ENCODE measurements at regions not wholly inside any gene's neighbourhood (a gene's known extent, or its start where the extent isn't known, plus 50 kb on each side); places are given as distances from the start of the nearest gene placed in this dataset.

GRCh38 chr2:59806486-59806885 lies 747.0 kb downstream of the BCL11A start:
- TF ChIP-seq GLIS3 (CRISPR knock-in tag; IDR thresholded peaks at IDR 0.05) (no peak), ARNTL (CRISPR knock-in tag; IDR thresholded peaks at IDR 0.05; ENCODE audit: borderline replicate concordance, low read depth) (no peak), TOX (CRISPR knock-in tag; IDR thresholded peaks at IDR 0.05; ENCODE audit: borderline replicate concordance) (no peak), ESRRG (CRISPR knock-in tag; IDR thresholded peaks at IDR 0.05) (no peak), SNAI2 (CRISPR knock-in tag; IDR thresholded peaks at IDR 0.05) (no peak), ZNF565 (CRISPR knock-in tag; conservative IDR thresholded peaks at IDR 0.05; ENCODE audit: low read depth) (no peak), PPARA (CRISPR knock-in tag; IDR thresholded peaks at IDR 0.05; ENCODE audit: borderline replicate concordance) (no peak), BACH2 (CRISPR knock-in tag; IDR thresholded peaks at IDR 0.05; ENCODE audit: borderline replicate concordance) (no peak), ZC3H10 (CRISPR knock-in tag; IDR thresholded peaks at IDR 0.05) (no peak), ZFP3 (CRISPR knock-in tag; IDR thresholded peaks at IDR 0.05) (no peak)
- TF ChIP-seq, protein P1, sequence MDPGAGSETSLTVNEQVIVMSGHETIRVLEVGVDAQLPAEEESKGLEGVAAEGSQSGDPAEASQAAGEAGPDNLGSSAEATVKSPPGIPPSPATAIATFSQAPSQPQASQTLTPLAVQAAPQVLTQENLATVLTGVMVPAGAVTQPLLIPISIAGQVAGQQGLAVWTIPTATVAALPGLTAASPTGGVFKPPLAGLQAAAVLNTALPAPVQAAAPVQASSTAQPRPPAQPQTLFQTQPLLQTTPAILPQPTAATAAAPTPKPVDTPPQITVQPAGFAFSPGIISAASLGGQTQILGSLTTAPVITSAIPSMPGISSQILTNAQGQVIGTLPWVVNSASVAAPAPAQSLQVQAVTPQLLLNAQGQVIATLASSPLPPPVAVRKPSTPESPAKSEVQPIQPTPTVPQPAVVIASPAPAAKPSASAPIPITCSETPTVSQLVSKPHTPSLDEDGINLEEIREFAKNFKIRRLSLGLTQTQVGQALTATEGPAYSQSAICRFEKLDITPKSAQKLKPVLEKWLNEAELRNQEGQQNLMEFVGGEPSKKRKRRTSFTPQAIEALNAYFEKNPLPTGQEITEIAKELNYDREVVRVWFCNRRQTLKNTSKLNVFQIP (CRISPR knock-in tag; IDR thresholded peaks at IDR 0.05; ENCODE audit: borderline replicate concordance, low read depth), result no peak
- ATAC-seq, result no peak

GRCh38 chr2:59804732-59805131 lies 748.7 kb downstream of the BCL11A start:
- ATAC-seq, result no peak
- TF ChIP-seq ZFP30 (CRISPR knock-in tag; IDR thresholded peaks at IDR 0.05) (no peak), CSDC2 (CRISPR knock-in tag; IDR thresholded peaks at IDR 0.05) (no peak), ZNF70 (CRISPR knock-in tag; IDR thresholded peaks at IDR 0.05) (no peak), CREB5 (CRISPR knock-in tag; IDR thresholded peaks at IDR 0.05; ENCODE audit: low read depth) (no peak), ZNF8 (CRISPR knock-in tag; IDR thresholded peaks at IDR 0.05) (no peak), ARNTL (CRISPR knock-in tag; IDR thresholded peaks at IDR 0.05; ENCODE audit: borderline replicate concordance, low read depth) (no peak), TOX (CRISPR knock-in tag; IDR thresholded peaks at IDR 0.05; ENCODE audit: borderline replicate concordance) (no peak), PPARA (CRISPR knock-in tag; IDR thresholded peaks at IDR 0.05; ENCODE audit: borderline replicate concordance) (no peak), RARB (CRISPR knock-in tag; IDR thresholded peaks at IDR 0.05) (no peak), TCF4 (CRISPR knock-in tag; IDR thresholded peaks at IDR 0.05; ENCODE audit: borderline replicate concordance) (no peak), ESRRG (CRISPR knock-in tag; IDR thresholded peaks at IDR 0.05) (no peak), GLIS3 (CRISPR knock-in tag; IDR thresholded peaks at IDR 0.05) (no peak), BACH2 (CRISPR knock-in tag; IDR thresholded peaks at IDR 0.05; ENCODE audit: borderline replicate concordance) (no peak), OSR1 (CRISPR knock-in tag; IDR thresholded peaks at IDR 0.05) (no peak), ZC3H10 (CRISPR knock-in tag; IDR thresholded peaks at IDR 0.05) (no peak)
- TF ChIP-seq, protein P2, sequence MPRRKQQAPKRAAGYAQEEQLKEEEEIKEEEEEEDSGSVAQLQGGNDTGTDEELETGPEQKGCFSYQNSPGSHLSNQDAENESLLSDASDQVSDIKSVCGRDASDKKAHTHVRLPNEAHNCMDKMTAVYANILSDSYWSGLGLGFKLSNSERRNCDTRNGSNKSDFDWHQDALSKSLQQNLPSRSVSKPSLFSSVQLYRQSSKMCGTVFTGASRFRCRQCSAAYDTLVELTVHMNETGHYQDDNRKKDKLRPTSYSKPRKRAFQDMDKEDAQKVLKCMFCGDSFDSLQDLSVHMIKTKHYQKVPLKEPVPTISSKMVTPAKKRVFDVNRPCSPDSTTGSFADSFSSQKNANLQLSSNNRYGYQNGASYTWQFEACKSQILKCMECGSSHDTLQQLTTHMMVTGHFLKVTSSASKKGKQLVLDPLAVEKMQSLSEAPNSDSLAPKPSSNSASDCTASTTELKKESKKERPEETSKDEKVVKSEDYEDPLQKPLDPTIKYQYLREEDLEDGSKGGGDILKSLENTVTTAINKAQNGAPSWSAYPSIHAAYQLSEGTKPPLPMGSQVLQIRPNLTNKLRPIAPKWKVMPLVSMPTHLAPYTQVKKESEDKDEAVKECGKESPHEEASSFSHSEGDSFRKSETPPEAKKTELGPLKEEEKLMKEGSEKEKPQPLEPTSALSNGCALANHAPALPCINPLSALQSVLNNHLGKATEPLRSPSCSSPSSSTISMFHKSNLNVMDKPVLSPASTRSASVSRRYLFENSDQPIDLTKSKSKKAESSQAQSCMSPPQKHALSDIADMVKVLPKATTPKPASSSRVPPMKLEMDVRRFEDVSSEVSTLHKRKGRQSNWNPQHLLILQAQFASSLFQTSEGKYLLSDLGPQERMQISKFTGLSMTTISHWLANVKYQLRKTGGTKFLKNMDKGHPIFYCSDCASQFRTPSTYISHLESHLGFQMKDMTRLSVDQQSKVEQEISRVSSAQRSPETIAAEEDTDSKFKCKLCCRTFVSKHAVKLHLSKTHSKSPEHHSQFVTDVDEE (CRISPR knock-in tag; IDR thresholded peaks at IDR 0.05), result no peak

- no peak for ATAC-seq
- no peak for TF ChIP-seq ZFP30 (CRISPR knock-in tag; IDR thresholded peaks at IDR 0.05)
- TF ChIP-seq RARB (CRISPR knock-in tag; IDR thresholded peaks at IDR 0.05), result no peak
- no peak for TF ChIP-seq ZFP3 (CRISPR knock-in tag; IDR thresholded peaks at IDR 0.05)
- no peak for TF ChIP-seq ARNTL (CRISPR knock-in tag; IDR thresholded peaks at IDR 0.05; ENCODE audit: borderline replicate concordance, low read depth)
- no peak for TF ChIP-seq ZC3H10 (CRISPR knock-in tag; IDR thresholded peaks at IDR 0.05)
- TF ChIP-seq GLIS3 (CRISPR knock-in tag; IDR thresholded peaks at IDR 0.05), result no peak
- TF ChIP-seq TOX (CRISPR knock-in tag; IDR thresholded peaks at IDR 0.05; ENCODE audit: borderline replicate concordance), result no peak
- no peak for TF ChIP-seq CSDC2 (CRISPR knock-in tag; IDR thresholded peaks at IDR 0.05)
- TF ChIP-seq, protein P1 (CRISPR knock-in tag; IDR thresholded peaks at IDR 0.05; ENCODE audit: borderline replicate concordance, low read depth), result no peak
- TF ChIP-seq OSR1 (CRISPR knock-in tag; IDR thresholded peaks at IDR 0.05), result no peak
- TF ChIP-seq SNAI2 (CRISPR knock-in tag; IDR thresholded peaks at IDR 0.05), result no peak
- TF ChIP-seq ESRRG (CRISPR knock-in tag; IDR thresholded peaks at IDR 0.05), result no peak
- no peak for TF ChIP-seq CREB5 (CRISPR knock-in tag; IDR thresholded peaks at IDR 0.05; ENCODE audit: low read depth)
- no peak for TF ChIP-seq TCF4 (CRISPR knock-in tag; IDR thresholded peaks at IDR 0.05; ENCODE audit: borderline replicate concordance)
- no peak for TF ChIP-seq ZNF8 (CRISPR knock-in tag; IDR thresholded peaks at IDR 0.05)
- TF ChIP-seq ISL1 (CRISPR knock-in tag; IDR thresholded peaks at IDR 0.05), result no peak
- TF ChIP-seq BACH2 (CRISPR knock-in tag; IDR thresholded peaks at IDR 0.05; ENCODE audit: borderline replicate concordance), result no peak
- TF ChIP-seq, protein P3, sequence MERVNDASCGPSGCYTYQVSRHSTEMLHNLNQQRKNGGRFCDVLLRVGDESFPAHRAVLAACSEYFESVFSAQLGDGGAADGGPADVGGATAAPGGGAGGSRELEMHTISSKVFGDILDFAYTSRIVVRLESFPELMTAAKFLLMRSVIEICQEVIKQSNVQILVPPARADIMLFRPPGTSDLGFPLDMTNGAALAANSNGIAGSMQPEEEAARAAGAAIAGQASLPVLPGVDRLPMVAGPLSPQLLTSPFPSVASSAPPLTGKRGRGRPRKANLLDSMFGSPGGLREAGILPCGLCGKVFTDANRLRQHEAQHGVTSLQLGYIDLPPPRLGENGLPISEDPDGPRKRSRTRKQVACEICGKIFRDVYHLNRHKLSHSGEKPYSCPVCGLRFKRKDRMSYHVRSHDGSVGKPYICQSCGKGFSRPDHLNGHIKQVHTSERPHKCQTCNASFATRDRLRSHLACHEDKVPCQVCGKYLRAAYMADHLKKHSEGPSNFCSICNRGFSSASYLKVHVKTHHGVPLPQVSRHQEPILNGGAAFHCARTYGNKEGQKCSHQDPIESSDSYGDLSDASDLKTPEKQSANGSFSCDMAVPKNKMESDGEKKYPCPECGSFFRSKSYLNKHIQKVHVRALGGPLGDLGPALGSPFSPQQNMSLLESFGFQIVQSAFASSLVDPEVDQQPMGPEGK (CRISPR knock-in tag; IDR thresholded peaks at IDR 0.05; ENCODE audit: borderline replicate concordance), result no peak
- TF ChIP-seq CSRNP3 (CRISPR knock-in tag; IDR thresholded peaks at IDR 0.05), result no peak
These were observed 749.9 kb downstream of the BCL11A start for GRCh38 chr2:59803586-59803985.
